ENCODE measurements at regions not wholly inside any gene's neighbourhood (a gene's known extent, or its start where the extent isn't known, plus 50 kb on each side); places are given as distances from the start of the nearest gene placed in this dataset.

- no peak overlapping the region for H3K27ac ChIP-seq (ENCODE audit: low read depth)
- DNase-seq (ENCODE audit: low spot score) (no peak), ATAC-seq (no peak)
- H3K4me3 Mint-ChIP-seq = no peak overlapping the region
- TF ChIP-seq ZNF331 (CRISPR knock-in tag; IDR thresholded peaks at IDR 0.05; ENCODE audit: low read depth) (no peak), REST (IDR thresholded peaks at IDR 0.05; ENCODE audit: unreplicated experiment) (no peak), EZH2 (IDR thresholded peaks at IDR 0.05; ENCODE audit: low read depth, unreplicated experiment) (no peak), ZNF114 (CRISPR knock-in tag; IDR thresholded peaks at IDR 0.05) (no peak), ETS1 (IDR thresholded peaks at IDR 0.05) (no peak), STAT1 (IDR thresholded peaks at IDR 0.05; ENCODE audit: unreplicated experiment) (no peak), ZNF462 (CRISPR knock-in tag; IDR thresholded peaks at IDR 0.05) (no peak), POLR2AphosphoS5 (IDR thresholded peaks at IDR 0.05; ENCODE audit: low read depth) (no peak), JUNB (IDR thresholded peaks at IDR 0.05; ENCODE audit: unreplicated experiment) (no peak), EZH2phosphoT487 (IDR thresholded peaks at IDR 0.05; ENCODE audit: unreplicated experiment) (no peak), NANOG (IDR thresholded peaks at IDR 0.05; ENCODE audit: borderline replicate concordance) (no peak)
- no peaks in the 10 kb centered on the region for H3K27me3 ChIP-seq (ENCODE audit: insufficient read depth)
- H3K27ac Mint-ChIP-seq = no peak overlapping the region
- H4K20me1 ChIP-seq (replicated peaks; ENCODE audit: insufficient read depth) = no peaks in the 10 kb centered on the region
- H3K36me3 Mint-ChIP-seq (ENCODE audit: low read depth) = peaks cover 4% of the 10 kb centered on the region; the same call in 1 of the 3 replicates
- no peaks in the 10 kb centered on the region for H3K4me1 ChIP-seq (ENCODE audit: insufficient read depth)
- no peaks in the 10 kb centered on the region for H3K36me3 ChIP-seq (ENCODE audit: insufficient read depth)
- H3K9me3 Mint-ChIP-seq = peaks cover 56% of the 10 kb centered on the region
- no peaks in the 10 kb centered on the region for H3K9me2 ChIP-seq (ENCODE audit: insufficient read depth)
- H3K4me3 ChIP-seq = no peak overlapping the region
- peaks cover 2% of the 10 kb centered on the region for H3K27me3 Mint-ChIP-seq (ENCODE audit: insufficient read depth, low read depth, poor library complexity)
- no peaks in the 10 kb centered on the region for H3K79me2 ChIP-seq (replicated peaks; ENCODE audit: insufficient read depth)
- H3F3A ChIP-seq (replicated peaks; ENCODE audit: low read depth) = no peaks in the 10 kb centered on the region
- H3K4me1 Mint-ChIP-seq = no peaks in the 10 kb centered on the region
- no peak overlapping the region for H2AFZ ChIP-seq
- H3K4me2 ChIP-seq = no peak overlapping the region
These were observed 345.8 kb upstream of the SPANXN1 start for GRCh38 chrX:144901521-144901920.
